Astrocyte of the spinal cord (primary cell): ENCODE measurements at regions not wholly inside any gene's neighbourhood (a gene's known extent, or its start where the extent isn't known, plus 50 kb on each side); places are given as distances from the start of the nearest gene placed in this dataset.

Experiments
- DNase-seq: peaks from one replicate; pipeline ENCODE4 v3.0.0; 2011; ENCODE audit warnings: low read depth, low spot score
- H3K4me3 ChIP-seq: 2 replicates; pipeline ENCODE4 v1.5.1; 2011; ENCODE audit warnings: low read depth, mild to moderate bottlenecking, low read length, moderate library complexity
- in situ Hi-C: cut with HindIII; loops from 2 replicates; pipeline ENCODE4 v1.10.0; 2017; ENCODE audit warnings: low sequenced_read_pairs
- TF ChIP-seq, protein P1 (sequence below): IDR thresholded peaks from 2 replicates; pipeline ENCODE4 v1.5.1; 2012; ENCODE audit warnings: low read depth, mild to moderate bottlenecking, low read length, inconsistent platforms

DNA sequence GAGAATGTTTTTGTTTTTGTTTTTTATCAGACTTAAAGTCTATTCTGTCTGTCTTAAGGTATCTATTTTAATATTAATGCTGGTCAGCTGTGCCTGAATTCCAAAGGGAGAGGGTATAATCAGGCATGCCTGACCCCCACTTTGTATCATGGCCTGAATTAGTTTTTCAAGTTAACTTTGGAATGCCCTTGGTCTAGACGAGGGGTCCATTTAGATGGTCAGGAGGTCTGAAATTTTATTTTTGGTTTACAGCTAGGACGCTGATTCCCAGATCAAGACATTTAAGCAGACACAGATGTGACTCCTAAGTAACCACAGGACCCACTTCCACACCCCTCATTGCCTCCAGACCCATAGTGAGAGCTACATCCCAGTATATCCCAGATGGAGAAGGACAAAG, 189.5 kb downstream of the ARHGAP12 start:
- no peak for DNase-seq
- TF ChIP-seq, protein P1, sequence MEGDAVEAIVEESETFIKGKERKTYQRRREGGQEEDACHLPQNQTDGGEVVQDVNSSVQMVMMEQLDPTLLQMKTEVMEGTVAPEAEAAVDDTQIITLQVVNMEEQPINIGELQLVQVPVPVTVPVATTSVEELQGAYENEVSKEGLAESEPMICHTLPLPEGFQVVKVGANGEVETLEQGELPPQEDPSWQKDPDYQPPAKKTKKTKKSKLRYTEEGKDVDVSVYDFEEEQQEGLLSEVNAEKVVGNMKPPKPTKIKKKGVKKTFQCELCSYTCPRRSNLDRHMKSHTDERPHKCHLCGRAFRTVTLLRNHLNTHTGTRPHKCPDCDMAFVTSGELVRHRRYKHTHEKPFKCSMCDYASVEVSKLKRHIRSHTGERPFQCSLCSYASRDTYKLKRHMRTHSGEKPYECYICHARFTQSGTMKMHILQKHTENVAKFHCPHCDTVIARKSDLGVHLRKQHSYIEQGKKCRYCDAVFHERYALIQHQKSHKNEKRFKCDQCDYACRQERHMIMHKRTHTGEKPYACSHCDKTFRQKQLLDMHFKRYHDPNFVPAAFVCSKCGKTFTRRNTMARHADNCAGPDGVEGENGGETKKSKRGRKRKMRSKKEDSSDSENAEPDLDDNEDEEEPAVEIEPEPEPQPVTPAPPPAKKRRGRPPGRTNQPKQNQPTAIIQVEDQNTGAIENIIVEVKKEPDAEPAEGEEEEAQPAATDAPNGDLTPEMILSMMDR = no peak
- H3K4me3 ChIP-seq = no peak overlapping the region
- in situ Hi-C loops = no loop called here

DNA sequence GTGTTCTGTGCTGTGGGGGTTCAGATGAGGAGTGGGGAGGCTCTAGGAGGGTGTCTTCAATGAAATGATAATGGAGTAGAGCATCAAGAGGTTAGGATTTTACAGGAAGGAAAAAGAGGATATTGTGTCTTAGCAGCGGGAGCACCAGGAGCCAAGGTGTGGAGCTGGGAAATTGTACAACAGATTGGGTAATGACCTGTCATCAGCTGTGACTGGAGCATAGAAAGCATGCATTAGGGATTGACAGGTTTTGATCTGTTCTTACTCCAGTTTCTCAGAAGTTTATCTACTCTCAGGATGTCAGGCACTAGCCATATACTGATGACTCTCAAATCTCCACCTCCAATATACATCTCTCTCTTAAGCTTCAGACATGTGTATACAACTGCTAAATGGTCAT, 196.9 kb downstream of the ARHGAP12 start:
- DNase-seq = no peak
- TF ChIP-seq, protein P1 = no peak
- no peak overlapping the region for H3K4me3 ChIP-seq
- in situ Hi-C loops = no loop called here

DNA sequence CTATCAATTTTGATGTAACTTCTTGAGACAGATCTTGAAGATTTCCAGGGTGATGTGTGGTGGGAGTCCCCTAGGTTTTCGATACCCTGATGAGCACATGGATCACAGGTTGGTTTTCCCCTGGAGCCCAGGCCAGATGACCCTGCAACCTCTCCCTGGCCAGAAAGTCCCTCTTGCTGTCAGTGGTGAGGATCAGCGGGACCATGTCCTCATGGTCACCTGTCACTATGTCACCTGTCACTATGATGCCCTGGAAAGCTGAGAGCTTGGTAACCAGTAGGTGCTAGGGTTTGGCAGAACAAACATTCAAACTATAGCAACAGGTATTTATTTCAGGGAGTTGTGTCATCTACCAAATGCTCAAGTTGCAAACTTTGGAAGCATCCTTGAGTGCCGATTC, 197.9 kb downstream of the ARHGAP12 start:
- no peak for DNase-seq
- no peak overlapping the region for H3K4me3 ChIP-seq
- in situ Hi-C loops = no loop called here
- TF ChIP-seq, protein P1 = no peak

DNA sequence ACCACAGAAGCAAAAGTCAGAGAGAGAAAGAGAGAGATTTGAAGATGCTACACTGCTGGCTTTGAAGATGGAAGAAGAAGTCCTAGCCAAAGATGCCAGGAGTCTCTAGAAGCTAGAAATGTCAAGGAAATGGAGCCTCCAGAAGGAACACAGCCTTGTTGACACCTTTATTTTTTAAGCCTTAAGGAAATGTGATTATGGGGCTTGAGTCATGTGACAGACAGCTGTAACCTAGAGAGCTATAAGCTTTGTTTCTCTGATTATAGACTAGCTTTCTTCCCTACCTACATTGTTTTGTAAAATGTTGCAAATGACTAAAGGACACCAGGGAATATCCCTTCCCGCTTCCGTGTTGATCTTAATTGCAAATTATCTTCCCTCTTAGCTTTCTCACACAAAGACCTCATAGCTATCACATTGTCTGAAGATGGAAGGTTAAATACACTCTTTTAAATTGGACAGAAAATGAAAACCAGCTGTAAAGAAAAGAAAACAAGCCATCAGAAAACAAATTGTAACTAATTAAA, 199.9 kb downstream of the ARHGAP12 start:
- no peak overlapping the region for H3K4me3 ChIP-seq
- no peak for DNase-seq
- in situ Hi-C loops = no loop called here
- TF ChIP-seq, protein P1 = no peak

DNA sequence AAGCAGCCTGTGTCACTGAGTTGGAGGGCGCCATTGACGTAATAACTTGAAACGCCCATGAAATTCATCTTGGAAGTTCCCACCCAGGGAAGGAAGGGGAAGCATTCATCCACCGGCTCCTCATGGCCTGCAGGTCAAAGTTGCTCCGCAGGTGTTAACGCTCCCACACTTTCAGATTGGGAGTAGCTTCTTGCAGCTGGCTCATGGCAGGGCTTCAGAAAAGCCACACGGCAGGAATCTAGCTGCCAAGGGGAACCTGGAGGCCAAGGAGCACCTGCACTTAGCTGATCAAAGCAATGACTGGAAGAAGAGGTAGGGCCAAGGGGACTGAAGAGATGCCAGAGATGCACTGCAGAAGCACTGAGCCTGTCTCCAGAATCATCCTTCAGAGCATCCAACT, 203.2 kb downstream of the ARHGAP12 start:
- no peak overlapping the region for H3K4me3 ChIP-seq
- no peak for DNase-seq
- in situ Hi-C loops = no loop called here
- TF ChIP-seq, protein P1 = no peak

DNA sequence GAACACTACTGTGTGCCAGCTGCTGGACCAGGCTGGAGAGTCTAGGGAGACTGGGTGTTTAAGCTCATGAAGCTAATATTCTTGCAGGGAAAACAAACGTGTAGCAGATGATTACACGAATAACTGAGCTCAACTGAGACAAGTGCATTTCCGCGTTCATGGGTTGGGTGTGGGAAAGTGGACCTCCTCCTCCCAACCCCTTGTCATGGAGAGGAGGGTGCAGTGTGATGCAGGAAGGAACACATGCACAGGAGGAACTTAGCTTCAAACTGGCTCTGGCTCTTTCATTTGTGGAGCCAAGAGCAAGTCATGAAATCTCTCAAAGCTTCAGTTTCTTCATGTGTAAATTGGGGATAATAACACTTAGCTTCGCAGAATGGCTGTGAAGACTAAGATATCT, 204.3 kb downstream of the ARHGAP12 start:
- in situ Hi-C loops = no loop called here
- H3K4me3 ChIP-seq = no peak overlapping the region
- TF ChIP-seq, protein P1 = no peak
- DNase-seq = no peak

DNA sequence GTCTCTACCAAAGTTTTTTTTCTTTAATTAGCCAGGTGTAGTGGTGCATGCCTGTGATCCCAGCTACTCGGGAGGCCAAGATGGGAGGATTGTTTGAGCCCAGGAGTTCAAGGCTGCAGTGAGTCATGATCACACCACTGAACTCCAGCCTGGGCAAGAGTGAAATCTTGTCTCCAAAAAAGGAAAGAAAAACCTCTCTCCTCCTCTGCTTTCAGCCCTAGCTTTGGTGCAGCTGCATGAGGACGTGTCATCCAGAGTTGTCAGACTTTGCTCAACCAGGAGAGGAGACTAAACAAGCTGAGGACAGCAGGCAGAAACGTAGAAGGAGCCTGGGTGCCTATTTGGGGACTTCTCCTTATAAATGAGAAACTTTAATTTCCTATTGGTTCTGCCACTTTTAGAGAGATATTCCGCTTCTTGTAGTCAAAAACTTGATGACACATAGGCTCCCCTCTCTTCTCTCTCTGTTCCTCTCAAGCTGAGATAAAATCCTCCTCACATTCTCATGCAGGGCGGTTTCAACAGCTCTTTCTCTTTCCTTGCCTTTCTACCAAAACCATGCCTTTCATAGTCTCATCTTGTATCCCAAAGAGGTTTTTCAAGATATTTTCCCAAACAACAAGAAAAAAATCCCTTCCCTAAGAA, 205.4 kb downstream of the ARHGAP12 start:
- DNase-seq = no peak
- no peak overlapping the region for H3K4me3 ChIP-seq
- in situ Hi-C loops = no loop called here
- TF ChIP-seq, protein P1 = no peak
